ENCODE measurements at regions not wholly inside any gene's neighbourhood (a gene's known extent, or its start where the extent isn't known, plus 50 kb on each side); places are given as distances from the start of the nearest gene placed in this dataset.

DNA sequence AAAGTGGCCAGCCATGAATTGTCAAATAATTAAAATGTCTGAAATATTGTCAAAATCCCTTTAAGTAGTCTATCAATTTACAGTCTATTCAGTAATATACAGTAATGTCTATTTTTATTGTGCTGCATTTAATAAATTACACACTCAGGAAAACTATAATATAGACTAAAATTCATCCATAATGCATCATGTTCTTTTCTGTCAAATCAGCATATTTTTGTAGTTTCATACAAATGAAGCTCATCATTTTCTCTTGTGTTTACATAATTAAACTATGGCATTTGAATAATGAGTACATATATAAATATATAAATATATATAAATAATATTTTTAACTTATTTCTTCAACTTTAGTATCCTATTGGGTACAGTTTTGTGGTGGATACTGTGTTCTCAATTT, 868.7 kb upstream of the CHORDC1 start:
- Histone ChIP-seq H3K9me3 (no peaks in the 10 kb centered on the region), H3K4me3 (ENCODE audit: low read depth, low read length) (no peak overlapping the region), H3K4me1 (no peaks in the 10 kb centered on the region), H3K27me3 (replicated peaks; ENCODE audit: control insufficient read depth, insufficient read depth, low read length) (no peaks in the 10 kb centered on the region), H3K36me3 (ENCODE audit: control insufficient read depth, insufficient read depth, low read length) (no peaks in the 10 kb centered on the region)
- ChIA-PET POLR2A (no interaction called here), CTCF (no interaction called here)
- Mint-ChIP-seq H3K27ac (ENCODE audit: unreplicated experiment) (no peak overlapping the region), H3K36me3 (ENCODE audit: insufficient read depth, unreplicated experiment) (no peaks in the 10 kb centered on the region), H3K27me3 (ENCODE audit: insufficient read depth, unreplicated experiment) (no peaks in the 10 kb centered on the region), H3K9me3 (ENCODE audit: unreplicated experiment) (no peaks in the 10 kb centered on the region), H3K4me3 (ENCODE audit: unreplicated experiment) (no peak overlapping the region), H3K4me1 (ENCODE audit: low read depth, unreplicated experiment) (no peaks in the 10 kb centered on the region)
- intact Hi-C loops (cut with micrococcal nuclease; ENCODE audit: unreplicated experiment): no loop called here
- DNase-seq: no peak
- BruUV-seq (replicated peaks): no TSS peak
- TF ChIP-seq, protein P1, sequence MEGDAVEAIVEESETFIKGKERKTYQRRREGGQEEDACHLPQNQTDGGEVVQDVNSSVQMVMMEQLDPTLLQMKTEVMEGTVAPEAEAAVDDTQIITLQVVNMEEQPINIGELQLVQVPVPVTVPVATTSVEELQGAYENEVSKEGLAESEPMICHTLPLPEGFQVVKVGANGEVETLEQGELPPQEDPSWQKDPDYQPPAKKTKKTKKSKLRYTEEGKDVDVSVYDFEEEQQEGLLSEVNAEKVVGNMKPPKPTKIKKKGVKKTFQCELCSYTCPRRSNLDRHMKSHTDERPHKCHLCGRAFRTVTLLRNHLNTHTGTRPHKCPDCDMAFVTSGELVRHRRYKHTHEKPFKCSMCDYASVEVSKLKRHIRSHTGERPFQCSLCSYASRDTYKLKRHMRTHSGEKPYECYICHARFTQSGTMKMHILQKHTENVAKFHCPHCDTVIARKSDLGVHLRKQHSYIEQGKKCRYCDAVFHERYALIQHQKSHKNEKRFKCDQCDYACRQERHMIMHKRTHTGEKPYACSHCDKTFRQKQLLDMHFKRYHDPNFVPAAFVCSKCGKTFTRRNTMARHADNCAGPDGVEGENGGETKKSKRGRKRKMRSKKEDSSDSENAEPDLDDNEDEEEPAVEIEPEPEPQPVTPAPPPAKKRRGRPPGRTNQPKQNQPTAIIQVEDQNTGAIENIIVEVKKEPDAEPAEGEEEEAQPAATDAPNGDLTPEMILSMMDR (IDR thresholded peaks at IDR 0.05; ENCODE audit: insufficient read depth in 1 of 2, low read depth in 1 of 2, low read length in 1 of 2, severe bottlenecking in 1 of 2, unreplicated experiment in 1 of 2): no peak

DNA sequence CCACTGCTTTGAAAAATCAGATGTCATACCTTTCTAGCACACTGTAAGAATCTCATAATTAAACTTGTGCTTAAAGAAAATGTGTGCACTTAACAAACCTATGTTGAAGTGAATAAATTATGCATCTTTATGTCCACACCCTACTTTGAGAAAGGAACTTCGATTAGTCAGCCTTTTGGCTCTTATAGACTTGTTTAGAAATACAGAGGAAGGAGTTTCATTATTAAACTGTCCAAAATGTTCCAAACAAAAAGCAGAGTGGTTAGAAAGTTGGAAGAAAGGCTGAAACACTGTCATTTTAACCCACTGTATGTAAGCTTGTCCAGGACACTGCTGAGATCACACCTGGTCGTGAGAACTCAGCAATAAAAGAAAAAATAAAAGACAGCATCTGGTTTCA, 863.2 kb upstream of the CHORDC1 start:
- H3K9me3 Mint-ChIP-seq (ENCODE audit: unreplicated experiment): no peaks in the 10 kb centered on the region
- TF ChIP-seq, protein P1 (IDR thresholded peaks at IDR 0.05; ENCODE audit: insufficient read depth in 1 of 2, low read depth in 1 of 2, low read length in 1 of 2, severe bottlenecking in 1 of 2, unreplicated experiment in 1 of 2): no peak
- H3K27me3 Mint-ChIP-seq (ENCODE audit: insufficient read depth, unreplicated experiment): no peaks in the 10 kb centered on the region
- POLR2A ChIA-PET: no interaction called here
- Histone ChIP-seq H3K27me3 (replicated peaks; ENCODE audit: control insufficient read depth, insufficient read depth, low read length) (no peaks in the 10 kb centered on the region), H3K4me1 (no peaks in the 10 kb centered on the region), H3K9me3 (no peaks in the 10 kb centered on the region), H3K36me3 (ENCODE audit: control insufficient read depth, insufficient read depth, low read length) (no peaks in the 10 kb centered on the region), H3K4me3 (ENCODE audit: low read depth, low read length) (no peak overlapping the region)
- H3K36me3 Mint-ChIP-seq (ENCODE audit: insufficient read depth, unreplicated experiment): no peaks in the 10 kb centered on the region
- no TSS peak for BruUV-seq (replicated peaks)
- CTCF ChIA-PET: no interaction called here
- intact Hi-C loops (cut with micrococcal nuclease; ENCODE audit: unreplicated experiment): no loop called here
- H3K27ac Mint-ChIP-seq (ENCODE audit: unreplicated experiment): no peak overlapping the region
- no peak for DNase-seq
- no peaks in the 10 kb centered on the region for H3K4me1 Mint-ChIP-seq (ENCODE audit: low read depth, unreplicated experiment)
- H3K4me3 Mint-ChIP-seq (ENCODE audit: unreplicated experiment): no peak overlapping the region

DNA sequence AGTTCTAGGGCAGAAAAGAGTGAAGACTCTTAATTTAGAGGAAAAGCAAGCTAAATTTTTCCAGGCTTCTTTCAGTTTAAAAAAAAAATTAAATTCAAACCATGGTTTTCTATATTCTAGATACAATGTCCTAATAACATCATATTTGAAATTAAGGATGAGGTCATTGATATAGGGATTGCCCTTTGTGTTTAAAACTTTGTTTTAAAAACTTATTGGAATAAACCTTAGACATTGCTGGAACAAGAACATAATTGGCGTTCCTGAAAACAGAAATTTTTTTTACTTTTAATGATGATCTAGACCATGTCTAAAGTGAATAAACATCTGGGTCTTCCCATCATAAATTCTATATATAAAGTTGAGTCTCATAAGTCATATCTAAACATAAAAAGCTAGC, 859.4 kb upstream of the CHORDC1 start:
- no peaks in the 10 kb centered on the region for H3K27me3 ChIP-seq (replicated peaks; ENCODE audit: control insufficient read depth, insufficient read depth, low read length)
- DNase-seq: no peak
- intact Hi-C loops (cut with micrococcal nuclease; ENCODE audit: unreplicated experiment): no loop called here
- no TSS peak for BruUV-seq (replicated peaks)
- no peak overlapping the region for H3K4me3 ChIP-seq (ENCODE audit: low read depth, low read length)
- Mint-ChIP-seq H3K27me3 (ENCODE audit: insufficient read depth, unreplicated experiment) (peaks cover 4% of the 10 kb centered on the region), H3K4me3 (ENCODE audit: unreplicated experiment) (no peak overlapping the region), H3K36me3 (ENCODE audit: insufficient read depth, unreplicated experiment) (no peaks in the 10 kb centered on the region), H3K9me3 (ENCODE audit: unreplicated experiment) (no peaks in the 10 kb centered on the region), H3K4me1 (ENCODE audit: low read depth, unreplicated experiment) (no peaks in the 10 kb centered on the region), H3K27ac (ENCODE audit: unreplicated experiment) (no peak overlapping the region)
- TF ChIP-seq, protein P1 (IDR thresholded peaks at IDR 0.05; ENCODE audit: insufficient read depth in 1 of 2, low read depth in 1 of 2, low read length in 1 of 2, severe bottlenecking in 1 of 2, unreplicated experiment in 1 of 2): no peak
- CTCF ChIA-PET: no interaction called here
- POLR2A ChIA-PET: no interaction called here
- H3K36me3 ChIP-seq (ENCODE audit: control insufficient read depth, insufficient read depth, low read length): no peaks in the 10 kb centered on the region
- H3K4me1 ChIP-seq: no peaks in the 10 kb centered on the region
- H3K9me3 ChIP-seq: no peaks in the 10 kb centered on the region

Measured in Caco-2 (cell line).